Endodermal cell (in vitro differentiated cells): ENCODE measurements at regions not wholly inside any gene's neighbourhood (a gene's known extent, or its start where the extent isn't known, plus 50 kb on each side); places are given as distances from the start of the nearest gene placed in this dataset.

Experiments
- DNase-seq: peaks from one replicate; pipeline ENCODE4 v3.0.0-alpha.2; 2017
- H3K27ac ChIP-seq: 2 replicates; pipeline ENCODE4 v1.5.1; 2013; ENCODE audit warnings: mild to moderate bottlenecking, low read depth, low read length, moderate library complexity
- H3K27me3 ChIP-seq: 2 replicates; pipeline ENCODE4 v1.6.1; 2013; ENCODE audit warnings: mild to moderate bottlenecking, low read length, moderate library complexity; ENCODE audit not compliant: insufficient read depth, control insufficient read depth, poor library complexity, severe bottlenecking
- H3K36me3 ChIP-seq: 2 replicates; pipeline ENCODE4 v1.7.0; 2013; ENCODE audit warnings: mild to moderate bottlenecking, low read length, moderate library complexity; ENCODE audit not compliant: control insufficient read depth, insufficient read depth
- H3K4me1 ChIP-seq: one replicate; pipeline ENCODE4 v1.7.0; 2013; ENCODE audit warnings: low read length; ENCODE audit not compliant: control insufficient read depth, insufficient read depth
- H3K4me3 ChIP-seq: 2 replicates; pipeline ENCODE4 v1.5.1; 2013; ENCODE audit warnings: mild to moderate bottlenecking, low read length, moderate library complexity
- H3K9ac ChIP-seq: 2 replicates; pipeline ENCODE4 v1.6.1; 2013; ENCODE audit warnings: mild to moderate bottlenecking, low read length, moderate library complexity; ENCODE audit not compliant: poor library complexity, severe bottlenecking; ENCODE audit errors: extremely low read depth
- H3K9me3 ChIP-seq: 2 replicates; pipeline ENCODE4 v1.6.1; 2013; ENCODE audit warnings: mild to moderate bottlenecking, low read length, moderate library complexity; ENCODE audit not compliant: control insufficient read depth
- H3K27ac Mint-ChIP-seq: 2 replicates; pipeline ENCODE4 v1.8.0; 2020; ENCODE audit warnings: mixed read lengths
- H3K27me3 Mint-ChIP-seq: 2 replicates; pipeline ENCODE4 v1.8.0; 2021; ENCODE audit warnings: mild to moderate bottlenecking, mixed read lengths; ENCODE audit not compliant: insufficient read depth
- H3K36me3 Mint-ChIP-seq: 2 replicates; pipeline ENCODE4 v1.8.0; 2020; ENCODE audit warnings: low read depth, mixed read lengths
- H3K4me1 Mint-ChIP-seq: 2 replicates; pipeline ENCODE4 v1.8.0; 2020; ENCODE audit warnings: mixed read lengths
- H3K4me3 Mint-ChIP-seq: 2 replicates; pipeline ENCODE4 v1.8.0; 2020; ENCODE audit warnings: mild to moderate bottlenecking, moderate library complexity, mixed read lengths
- H3K9me3 Mint-ChIP-seq: 2 replicates; pipeline ENCODE4 v1.8.0; 2020; ENCODE audit warnings: mild to moderate bottlenecking, mixed read lengths
- CTCF ChIP-seq: fragments of 200-600 bp; sonication (generic); conservative IDR thresholded peaks from 2 replicates; pipeline ENCODE4 v1.5.0; 2021; ENCODE audit warnings: antibody characterized with exemption, mild to moderate bottlenecking
- whole genome bisulfite sequencing, 2 experiments: methylation state at CpG; one replicate each; pipeline versions ENCODE4 v1.1.5 to v1.1.7; 2013; ENCODE audit warnings: missing lambda C conversion rate in 2 of 2, mixed read lengths in 1 of 2; ENCODE audit not compliant: insufficient coverage in 1 of 2, insufficient read length in 1 of 2; 5-methylcytosine and 5-hydroxymethylcytosine counted together

GRCh38 chr1:112056354-112056753 lies 66.9 kb upstream of the KCND3 start:
- whole genome bisulfite sequencing, 2 experiments = 86 to 89% methylated on average over 3 to 5 of the region's 5 CpGs

GRCh38 chr1:112057736-112058135 lies 68.3 kb upstream of the KCND3 start:
- H3K36me3 Mint-ChIP-seq = no peaks in the 10 kb centered on the region
- H3K4me3 Mint-ChIP-seq = no peak overlapping the region
- peaks cover 5% of the 10 kb centered on the region for H3K27me3 ChIP-seq
- H3K27ac ChIP-seq = no peak overlapping the region
- H3K27ac Mint-ChIP-seq = no peak overlapping the region
- DNase-seq = no peak
- no peaks in the 10 kb centered on the region for H3K4me1 Mint-ChIP-seq
- 91 to 100% methylated on average over 4 to 5 of the region's 5 CpGs for WGBS, 2 experiments
- peaks cover 24% of the 10 kb centered on the region for H3K27me3 Mint-ChIP-seq
- no peak overlapping the region for H3K9ac ChIP-seq
- H3K4me1 ChIP-seq = no peaks in the 10 kb centered on the region
- no peak overlapping the region for H3K4me3 ChIP-seq
- no peaks in the 10 kb centered on the region for H3K36me3 ChIP-seq
- no peak for TF ChIP-seq CTCF
- H3K9me3 ChIP-seq = no peaks in the 10 kb centered on the region
- H3K9me3 Mint-ChIP-seq = no peaks in the 10 kb centered on the region

More at GRCh38 chr1:112056354-112056753, 66.9 kb upstream of the KCND3 start:
- H3K4me1 ChIP-seq = no peaks in the 10 kb centered on the region
- no peaks in the 10 kb centered on the region for H3K36me3 ChIP-seq
- peaks cover 5% of the 10 kb centered on the region for H3K27me3 ChIP-seq
- Mint-ChIP-seq H3K4me3 (no peak overlapping the region), H3K9me3 (no peaks in the 10 kb centered on the region), H3K4me1 (no peaks in the 10 kb centered on the region), H3K27me3 (peaks cover 27% of the 10 kb centered on the region), H3K27ac (no peak overlapping the region), H3K36me3 (no peaks in the 10 kb centered on the region)
- H3K9ac ChIP-seq = no peak overlapping the region
- no peak for DNase-seq
- no peak for TF ChIP-seq CTCF
- H3K27ac ChIP-seq = no peak overlapping the region
- H3K4me3 ChIP-seq = no peak overlapping the region
- H3K9me3 ChIP-seq = no peaks in the 10 kb centered on the region

- no peaks in the 10 kb centered on the region for H3K36me3 ChIP-seq
- H3K4me3 ChIP-seq = no peak overlapping the region
- peaks cover 23% of the 10 kb centered on the region for H3K27me3 Mint-ChIP-seq
- no peak overlapping the region for H3K4me3 Mint-ChIP-seq
- DNase-seq = peak; percentile 79
- no peaks in the 10 kb centered on the region for H3K4me1 Mint-ChIP-seq
- no peaks in the 10 kb centered on the region for H3K9me3 ChIP-seq
- peaks cover 9% of the 10 kb centered on the region for H3K9me3 Mint-ChIP-seq
- no peak overlapping the region for H3K9ac ChIP-seq
- H3K27ac Mint-ChIP-seq = no peak overlapping the region
- no peaks in the 10 kb centered on the region for H3K4me1 ChIP-seq
- H3K27ac ChIP-seq = no peak overlapping the region
- WGBS, 2 experiments = 71 to 75% methylated on average over 5 to 7 of the region's 7 CpGs
- peaks cover 5% of the 10 kb centered on the region for H3K27me3 ChIP-seq
- TF ChIP-seq CTCF = peak; percentile 74
- no peaks in the 10 kb centered on the region for H3K36me3 Mint-ChIP-seq
Observed at GRCh38 chr1:112058815-112059450, 69.5 kb upstream of the KCND3 start.
